ENCODE measurements at regions not wholly inside any gene's neighbourhood (a gene's known extent, or its start where the extent isn't known, plus 50 kb on each side); places are given as distances from the start of the nearest gene placed in this dataset.

DNA sequence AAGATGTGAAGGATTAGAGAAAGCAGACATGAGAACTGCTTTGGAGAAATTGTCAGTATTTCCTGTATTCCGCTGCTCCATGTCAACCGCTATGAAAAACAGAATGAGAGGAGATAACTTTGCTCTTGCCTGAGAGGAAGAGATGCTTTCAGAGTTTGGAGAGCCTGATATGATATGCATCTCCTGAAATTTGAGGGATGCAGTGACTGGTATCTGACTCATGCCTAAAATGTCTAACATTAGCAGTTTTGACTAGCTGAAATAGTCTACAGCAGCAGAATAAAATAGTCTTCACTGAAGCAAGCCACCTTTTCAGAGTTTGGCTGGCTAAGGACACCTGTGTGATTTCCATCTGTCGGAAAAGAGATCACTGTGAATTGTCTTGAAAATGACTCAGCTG is 165.8 kb upstream of the LRRC7 start:
- DNase-seq (ENCODE audit: low read depth) = no peak
- no peak overlapping the region for H3K4me3 ChIP-seq (ENCODE audit: low read depth, low read length)
- TF ChIP-seq, protein P1, sequence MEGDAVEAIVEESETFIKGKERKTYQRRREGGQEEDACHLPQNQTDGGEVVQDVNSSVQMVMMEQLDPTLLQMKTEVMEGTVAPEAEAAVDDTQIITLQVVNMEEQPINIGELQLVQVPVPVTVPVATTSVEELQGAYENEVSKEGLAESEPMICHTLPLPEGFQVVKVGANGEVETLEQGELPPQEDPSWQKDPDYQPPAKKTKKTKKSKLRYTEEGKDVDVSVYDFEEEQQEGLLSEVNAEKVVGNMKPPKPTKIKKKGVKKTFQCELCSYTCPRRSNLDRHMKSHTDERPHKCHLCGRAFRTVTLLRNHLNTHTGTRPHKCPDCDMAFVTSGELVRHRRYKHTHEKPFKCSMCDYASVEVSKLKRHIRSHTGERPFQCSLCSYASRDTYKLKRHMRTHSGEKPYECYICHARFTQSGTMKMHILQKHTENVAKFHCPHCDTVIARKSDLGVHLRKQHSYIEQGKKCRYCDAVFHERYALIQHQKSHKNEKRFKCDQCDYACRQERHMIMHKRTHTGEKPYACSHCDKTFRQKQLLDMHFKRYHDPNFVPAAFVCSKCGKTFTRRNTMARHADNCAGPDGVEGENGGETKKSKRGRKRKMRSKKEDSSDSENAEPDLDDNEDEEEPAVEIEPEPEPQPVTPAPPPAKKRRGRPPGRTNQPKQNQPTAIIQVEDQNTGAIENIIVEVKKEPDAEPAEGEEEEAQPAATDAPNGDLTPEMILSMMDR (conservative IDR thresholded peaks at IDR 0.05; ENCODE audit: low read depth, low read length) = no peak

DNA sequence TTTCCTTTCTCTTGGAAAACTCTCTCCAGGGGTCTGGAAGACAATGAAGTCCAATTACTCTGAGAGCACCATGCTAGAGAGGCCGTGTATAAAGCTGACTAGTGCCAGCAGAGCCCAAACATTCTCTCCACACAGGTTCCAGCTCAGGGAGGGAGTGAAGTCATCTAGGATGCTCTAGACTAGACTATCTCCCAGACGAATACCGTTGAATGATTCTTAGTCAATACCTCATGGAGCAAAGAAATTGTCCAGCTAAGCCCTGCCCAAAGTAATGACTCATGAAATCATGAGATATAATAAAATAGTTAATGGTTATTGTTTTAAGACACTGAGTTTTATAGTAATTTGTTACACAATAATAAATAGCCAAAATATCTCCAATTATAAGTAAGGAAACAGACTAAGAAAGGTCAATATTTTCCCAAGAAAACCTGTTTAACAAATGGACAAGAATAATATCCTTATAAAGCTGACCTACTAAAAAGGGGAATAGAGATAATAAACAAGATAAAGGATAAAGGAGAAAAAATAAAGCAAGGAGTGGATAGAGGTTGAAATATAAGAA is 163.9 kb upstream of the LRRC7 start:
- no peak for DNase-seq (ENCODE audit: low read depth)
- no peak overlapping the region for H3K4me3 ChIP-seq (ENCODE audit: low read depth, low read length)
- TF ChIP-seq, protein P1 (conservative IDR thresholded peaks at IDR 0.05; ENCODE audit: low read depth, low read length) = no peak

DNA sequence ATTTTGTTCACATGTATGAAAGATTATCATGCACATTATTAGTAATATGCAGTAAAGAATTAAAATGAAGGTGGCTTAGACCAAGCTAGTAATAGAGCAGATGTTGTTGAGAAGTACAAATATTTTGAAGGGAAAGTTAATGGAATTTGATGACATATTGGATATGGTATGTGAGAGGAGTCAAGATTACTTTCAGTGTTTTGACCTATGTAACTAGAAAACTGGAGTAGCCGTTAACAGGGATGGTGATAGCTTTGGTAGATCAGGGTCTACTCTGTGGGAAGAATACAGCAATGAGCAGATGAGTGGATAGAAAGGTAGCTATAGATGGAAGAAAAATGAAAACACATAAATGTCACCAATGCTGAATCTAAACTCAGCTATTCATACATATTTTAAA is 163.2 kb upstream of the LRRC7 start:
- no peak overlapping the region for H3K4me3 ChIP-seq (ENCODE audit: low read depth, low read length)
- TF ChIP-seq, protein P1 (conservative IDR thresholded peaks at IDR 0.05; ENCODE audit: low read depth, low read length) = no peak
- peak; percentile 9 for DNase-seq (ENCODE audit: low read depth)

DNA sequence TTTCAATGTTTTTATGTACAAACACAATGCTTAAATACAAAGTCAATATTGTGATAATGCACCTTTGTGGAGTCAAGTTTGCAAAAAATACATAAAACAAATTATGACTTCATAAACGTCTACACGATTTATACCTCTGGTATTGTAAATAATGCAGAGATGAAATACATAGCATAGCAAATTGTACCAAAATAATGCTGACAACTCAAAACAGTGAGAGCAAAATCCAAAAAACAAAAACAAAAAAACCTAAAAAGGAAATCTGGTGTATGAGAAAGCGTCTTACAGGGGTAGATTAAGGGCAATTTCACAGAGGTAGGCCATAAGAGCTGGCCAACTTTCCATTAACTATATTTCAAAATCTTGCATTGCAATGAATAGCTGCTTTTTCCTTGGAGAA is 161.5 kb upstream of the LRRC7 start:
- TF ChIP-seq, protein P1 (conservative IDR thresholded peaks at IDR 0.05; ENCODE audit: low read depth, low read length) = no peak
- H3K4me3 ChIP-seq (ENCODE audit: low read depth, low read length) = no peak overlapping the region
- no peak for DNase-seq (ENCODE audit: low read depth)

DNA sequence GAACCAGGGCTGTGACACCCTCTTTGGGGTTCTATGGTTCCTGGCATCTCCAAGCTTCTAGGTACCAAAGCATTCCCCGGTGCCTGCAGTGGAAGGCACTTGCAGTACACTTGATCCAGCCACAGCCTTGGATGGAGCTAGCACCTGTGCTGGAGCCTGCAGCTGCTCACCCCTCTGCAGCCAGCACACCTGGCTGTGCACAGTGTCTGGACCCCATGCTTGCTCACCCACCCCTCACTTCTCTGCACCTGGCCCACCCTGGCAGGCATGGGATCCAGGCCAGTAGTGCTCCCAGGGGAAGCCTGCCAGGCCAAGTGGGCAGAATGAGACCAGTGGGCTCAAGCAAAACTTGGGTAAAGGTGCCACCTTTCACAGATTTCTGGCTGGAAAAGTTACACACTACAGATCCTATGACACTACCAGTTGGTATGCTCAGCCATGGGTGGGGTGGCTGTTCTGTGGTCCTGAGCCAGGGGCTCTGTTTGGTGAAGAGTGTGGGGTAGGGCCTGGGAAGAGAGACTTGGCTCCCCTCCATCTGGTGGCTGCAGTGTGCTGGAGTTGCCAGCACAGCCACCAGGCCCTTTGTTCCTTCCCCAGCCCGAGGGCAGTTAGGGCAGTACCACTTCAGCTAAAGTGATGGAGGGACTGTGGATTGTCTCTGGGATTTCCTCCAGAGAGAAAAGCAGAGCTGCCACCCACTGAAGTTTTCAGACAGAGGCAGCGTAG is 157.8 kb upstream of the LRRC7 start:
- TF ChIP-seq, protein P1 (conservative IDR thresholded peaks at IDR 0.05; ENCODE audit: low read depth, low read length) = no peak
- no peak overlapping the region for H3K4me3 ChIP-seq (ENCODE audit: low read depth, low read length)
- DNase-seq (ENCODE audit: low read depth) = no peak

DNA sequence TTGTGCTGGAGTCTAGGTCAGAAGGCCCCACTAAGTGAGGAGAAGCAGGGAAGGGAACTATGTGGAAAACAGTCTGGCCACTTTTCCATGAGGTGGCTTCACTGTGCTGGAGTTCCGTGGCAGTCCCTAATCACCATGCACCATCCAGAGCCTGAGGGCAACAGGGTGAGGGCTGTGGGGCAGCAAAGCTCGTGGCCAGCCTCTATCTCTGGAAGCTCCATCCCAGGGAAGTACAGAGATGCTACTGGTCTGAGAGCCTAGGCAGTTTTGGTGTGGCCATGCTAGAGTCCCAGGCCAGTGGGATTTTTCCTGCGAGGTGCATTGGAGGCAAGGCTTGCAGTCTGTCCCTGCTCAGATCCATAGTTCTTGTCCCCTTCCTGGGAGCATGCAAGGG is 157.3 kb upstream of the LRRC7 start:
- H3K4me3 ChIP-seq (ENCODE audit: low read depth, low read length) = no peak overlapping the region
- DNase-seq (ENCODE audit: low read depth) = no peak
- TF ChIP-seq, protein P1 (conservative IDR thresholded peaks at IDR 0.05; ENCODE audit: low read depth, low read length) = no peak

DNA sequence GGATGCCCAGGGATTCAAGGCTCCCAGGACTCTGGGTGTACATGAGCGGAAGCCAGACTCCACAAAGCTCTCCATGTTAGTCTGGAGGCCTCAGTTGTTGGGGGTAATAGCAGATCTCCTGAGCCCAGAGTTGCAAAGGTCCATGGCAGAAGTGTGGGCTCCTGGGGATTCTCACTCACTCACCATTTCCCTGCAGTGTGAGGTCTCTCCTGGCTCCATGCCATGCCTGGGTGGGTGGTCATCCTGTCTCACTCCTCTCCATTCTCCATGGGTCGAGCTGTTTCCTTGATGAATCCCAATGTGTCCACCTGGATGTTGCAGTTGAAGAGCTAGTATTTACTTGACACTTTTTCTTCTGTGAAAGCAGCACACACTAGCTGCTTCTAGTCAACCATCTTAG is 156.8 kb upstream of the LRRC7 start:
- no peak overlapping the region for H3K4me3 ChIP-seq (ENCODE audit: low read depth, low read length)
- TF ChIP-seq, protein P1 (conservative IDR thresholded peaks at IDR 0.05; ENCODE audit: low read depth, low read length) = no peak
- no peak for DNase-seq (ENCODE audit: low read depth)
